ENCODE measurements at regions not wholly inside any gene's neighbourhood (a gene's known extent, or its start where the extent isn't known, plus 50 kb on each side); places are given as distances from the start of the nearest gene placed in this dataset.

GRCh38 chr2:56077359-56077915, 106.4 kb upstream of the CCDC85A start:
- no peak overlapping the region for H2AFZ ChIP-seq (ENCODE audit: low read depth, low read length, severe bottlenecking)

GRCh38 chr2:56082665-56083064, 101.1 kb upstream of the CCDC85A start:
- Histone ChIP-seq H3K4me2 (ENCODE audit: low read depth, low read length, poor library complexity, severe bottlenecking) (no peak overlapping the region), H3K36me3 (ENCODE audit: low read length) (no peaks in the 10 kb centered on the region), H3K9me2 (replicated peaks; ENCODE audit: insufficient read depth, low read length) (no peaks in the 10 kb centered on the region), H2AFZ (ENCODE audit: low read depth, low read length, severe bottlenecking) (no peak overlapping the region), H3K27ac (ENCODE audit: low read depth, low read length) (no peak overlapping the region), H3K4me3 (ENCODE audit: insufficient read depth, low read length, poor library complexity, severe bottlenecking) (no peak overlapping the region), H3K79me2 (ENCODE audit: insufficient read depth, low read length) (no peaks in the 10 kb centered on the region), H3K9me3 (ENCODE audit: insufficient read depth, low read length) (no peaks in the 10 kb centered on the region), H3F3A (ENCODE audit: insufficient read depth) (no peaks in the 10 kb centered on the region), H3K9ac (ENCODE audit: low read length) (no peak overlapping the region), H4K20me1 (ENCODE audit: low read depth, low read length) (no peaks in the 10 kb centered on the region), H3K27me3 (ENCODE audit: low read length) (no peaks in the 10 kb centered on the region)
- TF ChIP-seq EZH2phosphoT487 (conservative IDR thresholded peaks at IDR 0.05; ENCODE audit: low read length): no peak
- TF ChIP-seq, protein P1, sequence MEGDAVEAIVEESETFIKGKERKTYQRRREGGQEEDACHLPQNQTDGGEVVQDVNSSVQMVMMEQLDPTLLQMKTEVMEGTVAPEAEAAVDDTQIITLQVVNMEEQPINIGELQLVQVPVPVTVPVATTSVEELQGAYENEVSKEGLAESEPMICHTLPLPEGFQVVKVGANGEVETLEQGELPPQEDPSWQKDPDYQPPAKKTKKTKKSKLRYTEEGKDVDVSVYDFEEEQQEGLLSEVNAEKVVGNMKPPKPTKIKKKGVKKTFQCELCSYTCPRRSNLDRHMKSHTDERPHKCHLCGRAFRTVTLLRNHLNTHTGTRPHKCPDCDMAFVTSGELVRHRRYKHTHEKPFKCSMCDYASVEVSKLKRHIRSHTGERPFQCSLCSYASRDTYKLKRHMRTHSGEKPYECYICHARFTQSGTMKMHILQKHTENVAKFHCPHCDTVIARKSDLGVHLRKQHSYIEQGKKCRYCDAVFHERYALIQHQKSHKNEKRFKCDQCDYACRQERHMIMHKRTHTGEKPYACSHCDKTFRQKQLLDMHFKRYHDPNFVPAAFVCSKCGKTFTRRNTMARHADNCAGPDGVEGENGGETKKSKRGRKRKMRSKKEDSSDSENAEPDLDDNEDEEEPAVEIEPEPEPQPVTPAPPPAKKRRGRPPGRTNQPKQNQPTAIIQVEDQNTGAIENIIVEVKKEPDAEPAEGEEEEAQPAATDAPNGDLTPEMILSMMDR (IDR thresholded peaks at IDR 0.05; ENCODE audit: insufficient read depth, low read length, poor library complexity, severe bottlenecking): no peak

More at GRCh38 chr2:56077359-56077915, 106.4 kb upstream of the CCDC85A start:
- Histone ChIP-seq H3K79me2 (ENCODE audit: insufficient read depth, low read length) (no peaks in the 10 kb centered on the region), H3K9ac (ENCODE audit: low read length) (no peak overlapping the region), H4K20me1 (ENCODE audit: low read depth, low read length) (no peaks in the 10 kb centered on the region), H3K9me2 (replicated peaks; ENCODE audit: insufficient read depth, low read length) (no peaks in the 10 kb centered on the region), H3K36me3 (ENCODE audit: low read length) (no peaks in the 10 kb centered on the region), H3F3A (ENCODE audit: insufficient read depth) (no peaks in the 10 kb centered on the region), H3K4me2 (ENCODE audit: low read depth, low read length, poor library complexity, severe bottlenecking) (no peak overlapping the region), H3K27ac (ENCODE audit: low read depth, low read length) (no peak overlapping the region), H3K4me3 (ENCODE audit: insufficient read depth, low read length, poor library complexity, severe bottlenecking) (no peak overlapping the region), H3K27me3 (ENCODE audit: low read length) (no peaks in the 10 kb centered on the region), H3K9me3 (ENCODE audit: insufficient read depth, low read length) (no peaks in the 10 kb centered on the region)
- TF ChIP-seq, protein P1 (IDR thresholded peaks at IDR 0.05; ENCODE audit: insufficient read depth, low read length, poor library complexity, severe bottlenecking): no peak
- no peak for TF ChIP-seq EZH2phosphoT487 (conservative IDR thresholded peaks at IDR 0.05; ENCODE audit: low read length)

DNA sequence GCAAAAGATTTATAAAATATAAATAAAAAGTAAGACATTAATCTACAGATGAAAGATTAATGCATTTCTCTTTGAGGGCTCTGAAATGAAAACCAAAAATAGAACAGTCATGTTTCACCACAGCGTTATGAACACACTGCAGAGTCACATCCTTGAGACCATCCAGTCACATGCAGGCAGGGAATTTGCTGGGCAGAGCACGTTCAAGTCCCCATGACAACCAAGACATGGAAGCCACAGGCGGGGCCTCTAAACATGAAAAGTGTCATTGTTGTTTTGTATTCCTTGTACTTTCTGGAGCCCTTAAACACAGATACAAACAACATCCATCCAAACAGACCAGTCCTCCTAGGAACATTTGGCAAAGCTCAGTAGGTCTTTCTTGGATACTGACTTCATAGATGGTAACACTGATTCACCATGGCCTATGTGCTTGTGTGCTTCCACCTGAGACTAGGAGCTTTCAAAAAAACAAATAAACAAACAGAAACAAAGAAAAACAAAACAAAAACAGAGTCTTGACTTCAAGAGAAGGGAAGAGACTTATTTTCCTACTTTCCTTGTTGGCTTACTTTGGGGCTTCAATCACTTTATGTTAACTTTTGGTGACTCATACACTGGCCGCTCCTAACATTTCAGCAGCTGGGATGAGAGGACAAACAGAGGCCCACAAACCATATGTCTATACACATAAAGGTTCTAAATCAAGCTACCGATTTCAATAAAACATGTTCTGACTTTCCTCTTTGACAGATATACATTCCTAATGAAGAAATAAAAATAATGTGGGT, 99.5 kb upstream of the CCDC85A start:
- Histone ChIP-seq H3K4me3 (ENCODE audit: insufficient read depth, low read length, poor library complexity, severe bottlenecking) (no peak overlapping the region), H3F3A (ENCODE audit: insufficient read depth) (no peaks in the 10 kb centered on the region), H3K27ac (ENCODE audit: low read depth, low read length) (no peak overlapping the region), H2AFZ (ENCODE audit: low read depth, low read length, severe bottlenecking) (no peak overlapping the region), H4K20me1 (ENCODE audit: low read depth, low read length) (no peaks in the 10 kb centered on the region), H3K9me2 (replicated peaks; ENCODE audit: insufficient read depth, low read length) (no peaks in the 10 kb centered on the region), H3K36me3 (ENCODE audit: low read length) (no peaks in the 10 kb centered on the region), H3K9ac (ENCODE audit: low read length) (no peak overlapping the region), H3K4me2 (ENCODE audit: low read depth, low read length, poor library complexity, severe bottlenecking) (no peak overlapping the region), H3K27me3 (ENCODE audit: low read length) (no peaks in the 10 kb centered on the region), H3K79me2 (ENCODE audit: insufficient read depth, low read length) (no peaks in the 10 kb centered on the region), H3K9me3 (ENCODE audit: insufficient read depth, low read length) (no peaks in the 10 kb centered on the region)
- no peak for TF ChIP-seq EZH2phosphoT487 (conservative IDR thresholded peaks at IDR 0.05; ENCODE audit: low read length)

DNA sequence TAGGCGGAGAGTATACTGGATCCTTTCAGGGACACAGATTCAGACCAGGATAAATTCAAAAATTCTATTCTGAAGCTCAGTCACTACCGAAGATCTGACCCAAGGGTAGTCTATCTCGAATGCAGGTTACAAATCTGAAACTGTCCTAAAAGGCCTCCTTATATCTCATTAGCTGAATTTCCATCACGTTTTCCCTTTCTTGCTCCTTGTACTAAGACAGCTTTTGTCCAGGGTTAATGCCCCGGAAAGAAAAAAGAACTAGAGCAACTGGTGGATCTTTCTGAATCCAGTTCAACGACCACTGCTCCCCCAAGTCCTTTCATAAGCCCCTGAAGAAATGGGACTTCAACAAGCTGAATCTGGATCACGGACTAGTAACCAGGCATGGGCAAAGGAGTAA, 97.5 kb upstream of the CCDC85A start:
- H3K9me3 ChIP-seq (ENCODE audit: insufficient read depth, low read length): no peaks in the 10 kb centered on the region
- H3F3A ChIP-seq (ENCODE audit: insufficient read depth): no peaks in the 10 kb centered on the region
- H3K36me3 ChIP-seq (ENCODE audit: low read length): no peaks in the 10 kb centered on the region
- H3K9me2 ChIP-seq (replicated peaks; ENCODE audit: insufficient read depth, low read length): no peaks in the 10 kb centered on the region
- no peak overlapping the region for H3K9ac ChIP-seq (ENCODE audit: low read length)
- no peak overlapping the region for H2AFZ ChIP-seq (ENCODE audit: low read depth, low read length, severe bottlenecking)
- H4K20me1 ChIP-seq (ENCODE audit: low read depth, low read length): no peaks in the 10 kb centered on the region
- no peak overlapping the region for H3K4me2 ChIP-seq (ENCODE audit: low read depth, low read length, poor library complexity, severe bottlenecking)
- TF ChIP-seq, protein P1 (IDR thresholded peaks at IDR 0.05; ENCODE audit: insufficient read depth, low read length, poor library complexity, severe bottlenecking): no peak
- TF ChIP-seq EZH2phosphoT487 (conservative IDR thresholded peaks at IDR 0.05; ENCODE audit: low read length): no peak
- H3K27me3 ChIP-seq (ENCODE audit: low read length): no peaks in the 10 kb centered on the region
- no peak overlapping the region for H3K27ac ChIP-seq (ENCODE audit: low read depth, low read length)
- H3K4me3 ChIP-seq (ENCODE audit: insufficient read depth, low read length, poor library complexity, severe bottlenecking): no peak overlapping the region
- no peaks in the 10 kb centered on the region for H3K79me2 ChIP-seq (ENCODE audit: insufficient read depth, low read length)
